H1 (cell line): ENCODE measurements at regions not wholly inside any gene's neighbourhood (a gene's known extent, or its start where the extent isn't known, plus 50 kb on each side); places are given as distances from the start of the nearest gene placed in this dataset.

ENCODE experiments used
- CTCF ChIA-PET: fragments of 300-600 bp; sonication (Branson Sonifier 250); formaldehyde crosslinking; loops from one replicate; lab custom pipeline; 2021; ENCODE audit not compliant: partially characterized antibody; lab: Charles Lee
- POLR2A ChIA-PET: fragments of 300-600 bp; sonication (Branson Sonifier 250); formaldehyde crosslinking; loops from one replicate; lab custom pipeline; 2021; ENCODE audit warnings: inconsistent platforms; ENCODE audit not compliant: partially characterized antibody; lab: Charles Lee
- DNase-seq, 2 experiments: peaks; one replicate each; pipeline versions ENCODE4 v3.0.0 to v3.0.0-alpha.2; 2010 to 2022; ENCODE audit warnings: low spot score in 2 of 2, low read depth in 1 of 2, mixed read lengths in 1 of 2
- FAIRE-seq: peaks from 2 replicates; lab custom pipeline; 2011; peaks lifted over from hg19 to GRCh38; lab: Jason Lieb, UNC
- H2AFZ ChIP-seq: 2 replicates; pipeline ENCODE4 v1.8.1; 2012; ENCODE audit warnings: low read length, inconsistent platforms
- H2AK5ac ChIP-seq: 2 replicates; pipeline ENCODE4 v1.6.1; 2013; ENCODE audit warnings: low read depth, low read length
- H2BK120ac ChIP-seq: replicated peaks from 2 replicates; pipeline ENCODE3; 2013; ENCODE audit warnings: low read depth, low read length, inconsistent platforms
- H2BK12ac ChIP-seq: 2 replicates; pipeline ENCODE4 v1.6.1; 2013; ENCODE audit warnings: low read depth, low read length
- H2BK15ac ChIP-seq: 2 replicates; pipeline ENCODE4 v1.6.1; 2013; ENCODE audit warnings: low read length
- H2BK20ac ChIP-seq: 2 replicates; pipeline ENCODE4 v1.6.1; 2013; ENCODE audit warnings: low read length
- H2BK5ac ChIP-seq: 2 replicates; pipeline ENCODE4 v1.6.1; 2013; ENCODE audit warnings: low read depth, low read length
- H3K14ac ChIP-seq: 2 replicates; pipeline ENCODE4 v1.6.1; 2013; ENCODE audit warnings: inconsistent platforms; ENCODE audit not compliant: insufficient read length
- H3K18ac ChIP-seq: 2 replicates; pipeline ENCODE4 v1.6.1; 2013; ENCODE audit warnings: low read length; ENCODE audit errors: extremely low read depth
- H3K23ac ChIP-seq: 2 replicates; pipeline ENCODE4 v1.6.1; 2013; ENCODE audit warnings: inconsistent platforms; ENCODE audit not compliant: insufficient read length
- H3K23me2 ChIP-seq: 2 replicates; pipeline ENCODE4 v1.6.1; 2013; ENCODE audit warnings: low read depth, low read length
- H3K27ac ChIP-seq: 2 replicates; pipeline ENCODE4 v1.6.1; 2011; ENCODE audit warnings: low read depth, low read length, inconsistent platforms
- H3K27me3 ChIP-seq, 4 experiments: replicated peaks in 1 of 4; 1 replicate in 1 of 4; 2 replicates in 3 of 4; pipeline versions ENCODE4 v1.6.1 to v1.8.1; 2011 to 2013; ENCODE audit warnings: low read length in 3 of 4, mild to moderate bottlenecking in 3 of 4, inconsistent platforms in 2 of 4, mixed read lengths in 2 of 4, moderate library complexity in 1 of 4; ENCODE audit not compliant: control insufficient read depth in 3 of 4, insufficient read depth in 3 of 4; ENCODE audit errors: extremely low read depth in 1 of 4
- H3K36me3 ChIP-seq, 4 experiments: 2 replicates each; pipeline versions ENCODE4 v1.6.1 to v1.8.1; 2011 to 2013; ENCODE audit warnings: mild to moderate bottlenecking in 4 of 4, low read length in 3 of 4, moderate library complexity in 2 of 4, control low read depth in 1 of 4, inconsistent platforms in 1 of 4; ENCODE audit not compliant: insufficient read depth in 4 of 4, control insufficient read depth in 2 of 4
- H3K4ac ChIP-seq: replicated peaks from 2 replicates; pipeline ENCODE3; 2013; ENCODE audit warnings: low read length, low read depth, mixed read lengths, inconsistent platforms; ENCODE audit not compliant: insufficient read length
- H3K4me1 ChIP-seq, 4 experiments: replicated peaks in 1 of 4; 1 replicate in 1 of 4; 2 replicates in 3 of 4; pipeline versions ENCODE4 v1.6.1 to v1.8.1; 2011 to 2013; ENCODE audit warnings: low read length in 3 of 4, inconsistent platforms in 2 of 4, mixed read lengths in 1 of 4; ENCODE audit not compliant: insufficient read depth in 4 of 4, control insufficient read depth in 3 of 4
- H3K4me2 ChIP-seq, 2 experiments: 2 replicates each; pipeline versions ENCODE4 v1.6.1 to v1.8.1; 2011 to 2013; ENCODE audit warnings: low read depth in 2 of 2, low read length in 2 of 2, control low read depth in 1 of 2, inconsistent platforms in 1 of 2, mild to moderate bottlenecking in 1 of 2; ENCODE audit not compliant: insufficient read depth in 1 of 2
- H3K4me3 ChIP-seq, 4 experiments: fragments of 200-600, 300-600 bp in 1 of 4; sonication (generic), shearing (Covaris generic), sonication (Bioruptor Twin) in 1 of 4; 2 replicates each; pipeline versions ENCODE4 v1.5.1 to v1.8.1; 2011 to 2016; ENCODE audit warnings: low read length in 4 of 4, low read depth in 3 of 4, control low read depth in 2 of 4, inconsistent platforms in 2 of 4, mild to moderate bottlenecking in 2 of 4, mixed read lengths in 1 of 4, moderate library complexity in 1 of 4; ENCODE audit not compliant: insufficient read depth in 2 of 4; ENCODE audit errors: extremely low read depth in 1 of 4
- H3K56ac ChIP-seq: replicated peaks from 2 replicates; pipeline ENCODE3; 2013; ENCODE audit warnings: low read depth, mild to moderate bottlenecking, mixed read lengths, low read length, inconsistent platforms; ENCODE audit not compliant: insufficient read length
- H3K79me1 ChIP-seq: 2 replicates; pipeline ENCODE4 v1.6.1; 2013; ENCODE audit warnings: low read depth, low read length, control low read depth
- H3K79me2 ChIP-seq, 2 experiments: 2 replicates each; pipeline versions ENCODE4 v1.6.1 to v1.8.1; 2012 to 2013; ENCODE audit warnings: low read length in 2 of 2, mild to moderate bottlenecking in 2 of 2, inconsistent platforms in 1 of 2; ENCODE audit not compliant: insufficient read depth in 2 of 2, control insufficient read depth in 1 of 2
- H3K9ac ChIP-seq, 4 experiments: replicated peaks in 1 of 4; 1 replicate in 1 of 4; 2 replicates in 3 of 4; pipeline versions ENCODE4 v1.6.1 to v1.8.1; 2011 to 2013; ENCODE audit warnings: low read depth in 3 of 4, low read length in 3 of 4, control low read depth in 2 of 4, mild to moderate bottlenecking in 2 of 4, moderate library complexity in 2 of 4, inconsistent platforms in 1 of 4; ENCODE audit errors: extremely low read depth in 1 of 4
- H3K9me3 ChIP-seq, 2 experiments: 2 replicates each; pipeline versions ENCODE4 v1.6.1 to v1.8.1; 2012 to 2013; ENCODE audit warnings: mild to moderate bottlenecking in 2 of 2, moderate library complexity in 2 of 2, control low read depth in 1 of 2, inconsistent platforms in 1 of 2, low read depth in 1 of 2, low read length in 1 of 2, mixed read lengths in 1 of 2; ENCODE audit not compliant: insufficient read depth in 2 of 2
- H4K20me1 ChIP-seq, 2 experiments: replicated peaks in 1 of 2; 2 replicates each; pipeline versions ENCODE3 to v1.8.1; 2011 to 2013; ENCODE audit warnings: inconsistent platforms in 2 of 2, low read length in 2 of 2, mild to moderate bottlenecking in 1 of 2; ENCODE audit not compliant: insufficient read depth in 2 of 2, control insufficient read depth in 1 of 2
- H4K5ac ChIP-seq: 2 replicates; pipeline ENCODE4 v1.6.1; 2013; ENCODE audit warnings: low read length, low read depth, mixed read lengths, inconsistent platforms; ENCODE audit not compliant: insufficient read length
- H4K8ac ChIP-seq: 2 replicates; pipeline ENCODE4 v1.8.0; 2013; ENCODE audit warnings: mild to moderate bottlenecking, moderate library complexity, low read length, inconsistent platforms; ENCODE audit not compliant: insufficient read depth; ENCODE audit errors: extremely low read depth
- H4K91ac ChIP-seq: replicated peaks from 2 replicates; pipeline ENCODE3; 2013; ENCODE audit warnings: low read length, mixed read lengths, inconsistent platforms; ENCODE audit not compliant: insufficient read length
- ASH2L ChIP-seq: fragments of 200-600, 300-600 bp; sonication (generic); IDR thresholded peaks from one replicate; pipeline ENCODE4 v1.7.1; 2017; ENCODE audit warnings: low read length
- BCL11A ChIP-seq, 2 experiments: IDR thresholded peaks; one replicate each; pipeline ENCODE4 v1.6.1; 2011; ENCODE audit warnings: low read depth in 2 of 2, low read length in 2 of 2, mild to moderate bottlenecking in 2 of 2
- CBX5 ChIP-seq: fragments of 300-800, 300-1000 bp; sonication (generic); IDR thresholded peaks from 2 replicates; pipeline ENCODE4 v1.7.1; 2016; ENCODE audit warnings: antibody characterized with exemption, low read length, low read depth
- CREB1 ChIP-seq: IDR thresholded peaks from 2 replicates; pipeline ENCODE4 v1.6.1; 2012; ENCODE audit warnings: inconsistent platforms
- CTCF ChIP-seq, 3 experiments: IDR thresholded peaks; 1 replicate in 2 of 3; 2 replicates in 1 of 3; pipeline versions ENCODE4 v1.5.1 to v1.6.1; 2011; ENCODE audit warnings: low read length in 3 of 3, mild to moderate bottlenecking in 3 of 3, inconsistent platforms in 2 of 3, low read depth in 1 of 3, moderate library complexity in 1 of 3; ENCODE audit not compliant: insufficient read depth in 1 of 3; ENCODE audit errors: control extremely low read depth in 1 of 3
- E2F6 ChIP-seq: IDR thresholded peaks from 2 replicates; pipeline ENCODE4 v1.6.1; 2012; ENCODE audit warnings: inconsistent platforms
- EGR1 ChIP-seq: IDR thresholded peaks from 2 replicates; pipeline ENCODE4 v1.6.1; 2011; ENCODE audit warnings: low read depth, low read length, borderline replicate concordance
- KDM1A ChIP-seq: fragments of 200-600, 300-600 bp; sonication (generic); IDR thresholded peaks from 2 replicates; pipeline ENCODE4 v1.7.1; 2016; ENCODE audit warnings: mild to moderate bottlenecking, low read length, borderline replicate concordance
- NANOG ChIP-seq: IDR thresholded peaks from 2 replicates; pipeline ENCODE4 v1.6.1; 2011; ENCODE audit warnings: low read length, low read depth, mild to moderate bottlenecking, inconsistent platforms; ENCODE audit not compliant: insufficient read depth, poor library complexity, severe bottlenecking
- POLR2A ChIP-seq, 2 experiments: IDR thresholded peaks; 1 replicate in 1 of 2; 2 replicates in 1 of 2; pipeline ENCODE4 v1.6.1; 2011; ENCODE audit warnings: low read depth in 2 of 2, low read length in 2 of 2, mild to moderate bottlenecking in 2 of 2; ENCODE audit errors: control extremely low read depth in 1 of 2
- SP1 ChIP-seq: IDR thresholded peaks from 2 replicates; pipeline ENCODE4 v1.6.1; 2011; ENCODE audit warnings: low read depth, low read length
- ZNF274 ChIP-seq: IDR thresholded peaks from 2 replicates; pipeline ENCODE4 v1.7.0; 2012; ENCODE audit warnings: low read length, borderline replicate concordance; ENCODE audit errors: extremely low read depth
- WGBS, 2 experiments: shearing (Covaris generic) in 1 of 2; methylation state at CpG; one replicate each; pipeline versions ENCODE4 v1.1.6 to v1.1.7; 2013 to 2015; ENCODE audit warnings: low lambda C conversion rate in 2 of 2, mixed read lengths in 2 of 2, inconsistent platforms in 1 of 2, low coverage in 1 of 2, missing lambda C conversion rate in 1 of 2; ENCODE audit not compliant: insufficient replicate concordance in 2 of 2, insufficient coverage in 1 of 2, insufficient read length in 1 of 2; ENCODE audit errors: extremely low coverage in 1 of 2, missing lambda C conversion rate in 1 of 2; 5-methylcytosine and 5-hydroxymethylcytosine counted together

DNA sequence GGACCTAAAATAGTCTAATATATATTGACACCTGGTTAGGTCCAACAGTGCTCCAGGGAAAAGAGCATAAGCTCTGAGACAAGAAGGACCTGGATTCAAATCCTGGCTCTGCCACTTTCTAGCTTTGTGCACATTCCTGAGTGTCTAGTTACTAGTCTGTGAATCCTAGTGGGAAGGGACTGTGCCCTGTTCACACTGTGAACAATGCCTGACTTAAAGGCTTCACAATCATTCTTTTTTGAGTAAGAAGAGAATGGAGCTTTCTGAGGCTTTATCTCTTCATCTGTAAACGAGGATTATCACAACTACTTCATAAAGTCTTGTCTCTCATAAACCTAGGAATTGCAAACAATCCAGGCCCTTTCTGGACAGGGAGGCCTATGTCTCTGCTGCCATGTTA lies 235.9 kb downstream of the SOX2 start:
- Histone ChIP-seq H3K4me3 (no peak overlapping the region), H3K4me1 (peaks cover 0 to 10% (median 5%) of the 10 kb centered on the region in 4 experiments; a peak in 4 of 7 replicates), H4K8ac (no peak overlapping the region), H2BK20ac (no peak overlapping the region), H3K79me1 (no peaks in the 10 kb centered on the region), H3K79me2 (no peaks in the 10 kb centered on the region), H4K91ac (no peak overlapping the region), H2BK5ac (no peak overlapping the region), H3K27me3 (no peaks in the 10 kb centered on the region), H2AFZ (no peak overlapping the region), H2BK12ac (no peak overlapping the region), H4K20me1 (no peaks in the 10 kb centered on the region), H3K9ac (no peak overlapping the region), H2BK120ac (no peak overlapping the region), H4K5ac (no peak overlapping the region), H3K4me2 (no peak overlapping the region), H3K27ac (no peak overlapping the region), H3K9me3 (no peaks in the 10 kb centered on the region), H3K23ac (no peak overlapping the region), H3K23me2 (no peaks in the 10 kb centered on the region), H3K36me3 (no peaks in the 10 kb centered on the region), H2AK5ac (no peak overlapping the region), H3K56ac (no peak overlapping the region), H3K14ac (no peak overlapping the region), H2BK15ac (no peak overlapping the region), H3K18ac (no peak overlapping the region), H3K4ac (no peak overlapping the region)
- ChIA-PET POLR2A (interaction anchor here (1.4 kb wide), 1 partner anchor 235 kb away, joined by 3 read pairs; no protein-coding TSS in a partner anchor), CTCF (interaction anchor here (0.6 to 1.2 kb wide), 4 partner anchors 16 to 339 kb away, joined by 3 to 4 read pairs (median 3); no protein-coding TSS in a partner anchor)
- FAIRE-seq: no peak
- WGBS, 2 experiments: 94% methylated on average over 1 of the region's 1 CpG; no CpG with 5 or more reads in 1 of the 2 experiments
- no peak for DNase-seq
- no peak for TF ChIP-seq ZNF274
- no peak for TF ChIP-seq KDM1A
- TF ChIP-seq SP1: no peak
- TF ChIP-seq POLR2A (IDR thresholded peaks at IDR 0.05; ENCODE audit: control extremely low read depth in 1 of 2, low read depth in 2 of 2, low read length in 2 of 2): no peak
- no peak for TF ChIP-seq CREB1
- no peak for TF ChIP-seq BCL11A (IDR thresholded peaks at IDR 0.05; ENCODE audit: low read depth in 2 of 2, low read length in 2 of 2)
- TF ChIP-seq NANOG: no peak
- no peak for TF ChIP-seq E2F6
- TF ChIP-seq EGR1: no peak
- no peak for TF ChIP-seq CTCF (IDR thresholded peaks at IDR 0.05; ENCODE audit: control extremely low read depth in 1 of 3, insufficient read depth in 1 of 3, low read depth in 1 of 3, low read length in 3 of 3)
- no peak for TF ChIP-seq ASH2L
- TF ChIP-seq CBX5: no peak
